ENCODE measurements at regions not wholly inside any gene's neighbourhood (a gene's known extent, or its start where the extent isn't known, plus 50 kb on each side); places are given as distances from the start of the nearest gene placed in this dataset.

DNA sequence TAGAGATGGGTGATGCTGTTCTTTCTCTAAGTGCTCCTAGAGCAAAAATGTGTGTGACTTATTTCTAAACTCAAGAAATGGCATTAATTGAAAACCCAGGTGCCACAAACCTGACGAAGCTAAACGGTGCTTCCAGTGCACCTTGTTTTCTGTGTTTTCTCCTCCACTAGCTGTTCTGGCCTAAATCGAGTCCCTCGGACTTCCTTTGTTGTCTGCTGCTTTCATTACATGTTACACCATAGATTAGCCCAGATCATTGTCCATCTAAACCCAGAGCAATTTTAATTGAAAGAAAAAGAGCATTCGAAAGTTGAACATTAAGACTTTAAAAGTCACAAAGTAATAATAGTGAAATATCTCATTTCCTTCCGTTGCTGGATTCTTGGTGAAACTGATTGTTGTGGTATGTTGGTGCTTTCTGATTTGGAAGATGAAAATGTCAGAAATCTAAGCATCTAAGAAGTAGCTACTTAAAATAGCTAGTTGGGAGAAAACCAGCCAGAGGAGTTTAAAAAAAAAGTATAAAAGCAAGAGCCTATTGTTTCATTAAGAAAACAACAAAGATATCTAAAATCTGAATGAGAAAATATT, 219.6 kb upstream of the G2E3 start:
- Histone ChIP-seq H3K4me1 (ENCODE audit: control insufficient read depth, insufficient read depth, low read length) (no peaks in the 10 kb centered on the region), H3K9me3 (ENCODE audit: control insufficient read depth, insufficient read depth, low read length) (no peaks in the 10 kb centered on the region), H3K27me3 (ENCODE audit: control insufficient read depth, insufficient read depth, low read length) (no peaks in the 10 kb centered on the region), H3K9ac (ENCODE audit: low read depth, low read length) (no peak overlapping the region), H3K27ac (ENCODE audit: low read depth, low read length) (no peak overlapping the region), H3K36me3 (ENCODE audit: control insufficient read depth, insufficient read depth, low read length) (no peaks in the 10 kb centered on the region), H3K4me3 (ENCODE audit: low read depth, low read length) (no peak overlapping the region)

DNA sequence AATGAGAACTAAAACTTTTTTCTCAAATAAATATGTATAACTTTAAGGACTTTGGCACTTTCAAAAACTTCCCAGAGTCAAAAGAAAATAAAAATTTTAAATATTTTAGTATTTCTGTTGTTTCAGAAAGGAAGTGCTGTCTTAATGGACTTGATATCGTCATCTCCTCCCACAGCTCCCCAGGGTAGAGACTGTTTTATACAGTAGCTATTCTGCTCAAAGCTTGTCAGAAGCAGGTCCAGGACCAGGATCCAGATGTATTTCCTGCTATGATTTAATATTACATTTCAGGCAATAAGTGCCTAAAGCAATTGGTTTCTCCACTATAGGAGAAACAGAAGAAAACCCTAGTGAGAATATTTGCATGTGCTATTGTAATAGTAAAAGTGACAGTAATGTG, 218.5 kb upstream of the G2E3 start:
- Histone ChIP-seq H3K9me3 (ENCODE audit: control insufficient read depth, insufficient read depth, low read length) (no peaks in the 10 kb centered on the region), H3K27ac (ENCODE audit: low read depth, low read length) (no peak overlapping the region), H3K27me3 (ENCODE audit: control insufficient read depth, insufficient read depth, low read length) (no peaks in the 10 kb centered on the region), H3K9ac (ENCODE audit: low read depth, low read length) (no peak overlapping the region), H3K4me3 (ENCODE audit: low read depth, low read length) (no peak overlapping the region), H3K36me3 (ENCODE audit: control insufficient read depth, insufficient read depth, low read length) (no peaks in the 10 kb centered on the region), H3K4me1 (ENCODE audit: control insufficient read depth, insufficient read depth, low read length) (no peaks in the 10 kb centered on the region)

DNA sequence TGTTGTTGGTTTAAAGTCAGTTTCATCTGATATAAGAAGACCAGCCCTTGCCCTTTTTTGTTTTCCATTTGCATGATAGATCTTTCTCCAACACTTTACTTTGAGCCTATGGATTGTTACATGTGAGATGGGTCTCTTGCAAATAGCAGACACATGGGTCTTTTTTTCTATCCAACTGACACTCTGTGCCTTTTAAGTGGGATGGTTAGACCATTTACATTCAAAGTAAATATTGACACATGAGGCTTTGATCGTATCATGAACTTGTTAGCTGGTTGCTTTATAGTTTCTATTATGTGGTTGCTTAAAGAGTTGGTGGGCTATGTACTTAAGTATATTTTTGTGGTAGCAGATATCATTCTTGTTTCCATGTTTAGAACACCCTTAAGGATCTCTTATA, 213.4 kb upstream of the G2E3 start:
- Histone ChIP-seq H3K27me3 (ENCODE audit: control insufficient read depth, insufficient read depth, low read length) (no peaks in the 10 kb centered on the region), H3K27ac (ENCODE audit: low read depth, low read length) (no peak overlapping the region), H3K9me3 (ENCODE audit: control insufficient read depth, insufficient read depth, low read length) (no peaks in the 10 kb centered on the region)

DNA sequence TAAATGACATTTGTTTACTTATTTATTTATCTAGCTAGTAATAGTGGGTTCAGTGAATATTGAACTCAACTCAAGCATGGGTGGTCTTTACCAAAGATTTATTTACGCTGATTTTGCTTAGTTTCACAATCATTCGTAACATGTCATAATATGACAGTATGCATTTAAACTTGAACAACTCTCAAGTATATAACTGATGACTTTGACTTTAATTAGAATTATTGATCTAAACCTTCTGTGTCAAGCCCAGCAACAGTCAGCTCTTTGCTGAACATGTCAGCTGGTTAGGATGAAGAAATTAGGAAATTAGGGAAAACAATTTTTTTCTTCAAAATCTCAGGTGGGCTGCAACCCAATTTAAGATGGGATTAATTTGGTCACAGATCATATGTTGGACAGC, 210.5 kb upstream of the G2E3 start:
- Histone ChIP-seq H3K36me3 (ENCODE audit: control insufficient read depth, insufficient read depth, low read length) (no peaks in the 10 kb centered on the region), H3K9ac (ENCODE audit: low read depth, low read length) (no peak overlapping the region), H3K9me3 (ENCODE audit: control insufficient read depth, insufficient read depth, low read length) (no peaks in the 10 kb centered on the region), H3K27me3 (ENCODE audit: control insufficient read depth, insufficient read depth, low read length) (no peaks in the 10 kb centered on the region), H3K27ac (ENCODE audit: low read depth, low read length) (no peak overlapping the region), H3K4me1 (ENCODE audit: control insufficient read depth, insufficient read depth, low read length) (peaks cover 10% of the 10 kb centered on the region), H3K4me3 (ENCODE audit: low read depth, low read length) (no peak overlapping the region)

More for the DNA sequence above, 213.4 kb upstream of the G2E3 start:
- peaks cover 10% of the 10 kb centered on the region for H3K4me1 ChIP-seq (ENCODE audit: control insufficient read depth, insufficient read depth, low read length)
- no peak overlapping the region for H3K4me3 ChIP-seq (ENCODE audit: low read depth, low read length)
- H3K36me3 ChIP-seq (ENCODE audit: control insufficient read depth, insufficient read depth, low read length), result no peaks in the 10 kb centered on the region
- H3K9ac ChIP-seq (ENCODE audit: low read depth, low read length), result no peak overlapping the region

DNA sequence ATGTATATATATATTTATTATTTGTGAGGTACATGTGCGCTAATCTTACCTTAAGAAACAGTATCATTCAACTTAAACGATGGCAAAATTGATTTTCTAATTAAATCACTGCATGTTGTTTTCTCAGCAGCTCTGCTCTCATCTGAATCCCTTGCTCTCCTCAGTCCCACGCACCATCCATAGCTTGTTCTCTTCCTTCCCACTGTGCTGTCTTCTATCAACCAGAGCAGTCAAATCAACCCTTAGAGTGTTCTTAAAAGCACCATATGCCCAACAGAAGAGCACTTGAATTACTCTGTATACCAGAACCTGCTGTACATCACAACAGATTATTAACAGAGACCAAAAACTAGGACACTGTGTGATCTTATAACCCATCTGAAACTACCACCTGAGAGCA, 209.4 kb upstream of the G2E3 start:
- no peaks in the 10 kb centered on the region for H3K27me3 ChIP-seq (ENCODE audit: control insufficient read depth, insufficient read depth, low read length)
- H3K9ac ChIP-seq (ENCODE audit: low read depth, low read length), result no peak overlapping the region
- H3K36me3 ChIP-seq (ENCODE audit: control insufficient read depth, insufficient read depth, low read length), result no peaks in the 10 kb centered on the region
- peaks cover 10% of the 10 kb centered on the region for H3K4me1 ChIP-seq (ENCODE audit: control insufficient read depth, insufficient read depth, low read length)
- H3K9me3 ChIP-seq (ENCODE audit: control insufficient read depth, insufficient read depth, low read length), result no peaks in the 10 kb centered on the region
- H3K27ac ChIP-seq (ENCODE audit: low read depth, low read length), result no peak overlapping the region
- no peak overlapping the region for H3K4me3 ChIP-seq (ENCODE audit: low read depth, low read length)

DNA sequence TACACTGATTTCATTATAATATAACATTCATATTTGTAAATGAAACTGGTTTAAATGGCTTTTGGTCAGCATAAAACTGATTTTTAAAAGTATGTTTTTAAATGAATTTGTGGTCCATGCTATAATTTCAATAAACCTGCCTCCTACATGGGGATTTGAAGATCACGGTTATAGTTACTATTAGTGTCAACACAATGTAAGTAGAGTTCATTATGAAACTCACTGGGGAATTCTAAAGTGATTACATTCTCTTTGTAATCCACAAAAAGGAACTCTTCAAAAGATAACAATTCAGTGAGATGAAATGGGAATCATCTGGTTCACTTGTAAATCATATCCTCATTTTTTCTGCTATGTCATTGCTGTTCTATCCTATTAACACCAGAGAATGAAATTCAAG, 204.5 kb upstream of the G2E3 start:
- Histone ChIP-seq H3K9me3 (ENCODE audit: control insufficient read depth, insufficient read depth, low read length) (no peaks in the 10 kb centered on the region), H3K4me1 (ENCODE audit: control insufficient read depth, insufficient read depth, low read length) (peaks cover 10% of the 10 kb centered on the region), H3K27ac (ENCODE audit: low read depth, low read length) (no peak overlapping the region), H3K4me3 (ENCODE audit: low read depth, low read length) (no peak overlapping the region), H3K36me3 (ENCODE audit: control insufficient read depth, insufficient read depth, low read length) (no peaks in the 10 kb centered on the region), H3K9ac (ENCODE audit: low read depth, low read length) (no peak overlapping the region), H3K27me3 (ENCODE audit: control insufficient read depth, insufficient read depth, low read length) (no peaks in the 10 kb centered on the region)

DNA sequence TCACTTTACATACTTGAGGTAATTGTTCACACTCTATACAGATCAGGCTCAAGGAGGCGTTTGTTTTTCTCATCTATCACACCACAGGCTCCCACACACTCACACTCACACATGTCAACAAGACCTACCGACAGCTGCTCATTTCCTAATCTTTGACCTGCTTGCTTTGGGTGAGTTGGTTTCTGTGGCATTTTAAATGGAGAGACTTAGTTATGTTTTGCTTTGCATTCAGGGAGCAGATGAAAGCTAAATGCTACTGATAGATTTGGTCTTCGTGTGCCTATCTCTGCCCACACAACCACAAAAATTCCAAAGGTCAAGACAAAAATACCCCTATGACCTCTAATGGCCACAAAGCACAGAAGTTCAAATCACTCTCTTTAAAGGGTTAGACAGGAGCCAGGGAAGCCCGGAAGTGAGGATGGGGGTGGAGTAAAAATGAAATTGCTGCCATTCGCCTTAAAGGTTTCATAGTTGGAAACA, 203.5 kb upstream of the G2E3 start:
- Histone ChIP-seq H3K36me3 (ENCODE audit: control insufficient read depth, insufficient read depth, low read length) (no peaks in the 10 kb centered on the region), H3K4me3 (ENCODE audit: low read depth, low read length) (no peak overlapping the region), H3K27ac (ENCODE audit: low read depth, low read length) (no peak overlapping the region), H3K4me1 (ENCODE audit: control insufficient read depth, insufficient read depth, low read length) (peaks cover under 1% of the 10 kb centered on the region), H3K9me3 (ENCODE audit: control insufficient read depth, insufficient read depth, low read length) (no peaks in the 10 kb centered on the region), H3K27me3 (ENCODE audit: control insufficient read depth, insufficient read depth, low read length) (no peaks in the 10 kb centered on the region), H3K9ac (ENCODE audit: low read depth, low read length) (no peak overlapping the region)

DNA sequence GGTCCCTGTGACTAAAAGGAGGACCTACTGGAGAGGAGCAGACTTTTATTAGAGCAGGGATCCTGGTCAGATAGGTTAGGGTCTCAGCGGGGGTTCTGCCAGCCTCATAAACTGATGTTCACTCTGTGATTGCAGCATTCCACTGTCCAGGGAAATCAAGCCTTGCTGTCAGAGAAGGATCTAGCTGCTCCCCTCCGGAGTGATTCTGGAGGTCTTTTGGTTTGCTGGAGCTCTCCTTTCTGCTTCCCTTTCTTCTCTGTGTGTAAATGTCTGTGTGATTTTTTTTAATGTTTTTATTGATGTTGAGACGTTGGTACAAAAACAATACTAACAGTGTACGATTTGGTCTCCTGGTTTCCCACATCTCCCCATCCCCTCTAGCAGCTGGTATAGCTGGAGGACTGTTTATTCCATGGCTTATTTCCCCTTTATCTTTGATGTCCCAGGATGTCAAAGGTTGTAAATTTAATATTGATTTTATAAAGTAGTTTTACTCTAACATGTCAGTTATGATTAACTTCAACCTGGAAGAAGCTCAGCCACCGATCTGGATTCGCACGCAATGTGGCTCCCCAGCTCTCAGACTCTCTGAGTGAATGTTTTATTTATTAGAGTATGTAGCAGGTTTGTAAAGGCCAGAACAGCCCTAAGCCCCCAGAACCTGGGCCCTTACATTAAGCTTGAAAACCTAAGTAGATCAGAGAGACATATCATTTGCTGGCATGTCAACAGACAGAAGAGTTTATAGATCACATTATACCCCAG, 202.3 kb upstream of the G2E3 start:
- Histone ChIP-seq H3K27me3 (ENCODE audit: control insufficient read depth, insufficient read depth, low read length) (no peaks in the 10 kb centered on the region), H3K36me3 (ENCODE audit: control insufficient read depth, insufficient read depth, low read length) (no peaks in the 10 kb centered on the region), H3K27ac (ENCODE audit: low read depth, low read length) (no peak overlapping the region), H3K4me3 (ENCODE audit: low read depth, low read length) (no peak overlapping the region), H3K9ac (ENCODE audit: low read depth, low read length) (no peak overlapping the region), H3K4me1 (ENCODE audit: control insufficient read depth, insufficient read depth, low read length) (no peaks in the 10 kb centered on the region), H3K9me3 (ENCODE audit: control insufficient read depth, insufficient read depth, low read length) (no peaks in the 10 kb centered on the region)

DNA sequence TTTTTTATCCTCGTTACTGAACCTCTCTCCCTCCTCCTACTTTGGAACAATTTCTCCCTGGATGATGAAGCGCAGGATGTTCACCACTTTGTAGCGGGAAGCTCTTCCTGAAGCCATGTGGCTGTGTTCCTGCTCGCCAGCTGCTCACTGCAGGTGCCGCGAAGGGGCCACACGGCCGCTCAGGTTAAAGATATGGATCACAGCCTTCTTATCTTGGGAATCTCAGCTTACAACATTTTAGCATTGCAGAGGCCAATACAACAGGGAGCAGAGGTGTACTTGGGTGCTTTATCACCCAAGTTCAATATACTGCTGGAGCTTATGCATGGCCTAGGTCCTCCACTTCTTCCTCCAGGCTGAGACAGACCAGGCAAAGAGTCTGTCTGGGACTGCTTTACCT, 201.2 kb upstream of the G2E3 start:
- Histone ChIP-seq H3K4me1 (ENCODE audit: control insufficient read depth, insufficient read depth, low read length) (no peaks in the 10 kb centered on the region), H3K9me3 (ENCODE audit: control insufficient read depth, insufficient read depth, low read length) (no peaks in the 10 kb centered on the region), H3K27me3 (ENCODE audit: control insufficient read depth, insufficient read depth, low read length) (no peaks in the 10 kb centered on the region), H3K9ac (ENCODE audit: low read depth, low read length) (no peak overlapping the region), H3K27ac (ENCODE audit: low read depth, low read length) (no peak overlapping the region), H3K36me3 (ENCODE audit: control insufficient read depth, insufficient read depth, low read length) (no peaks in the 10 kb centered on the region), H3K4me3 (ENCODE audit: low read depth, low read length) (no peak overlapping the region)

DNA sequence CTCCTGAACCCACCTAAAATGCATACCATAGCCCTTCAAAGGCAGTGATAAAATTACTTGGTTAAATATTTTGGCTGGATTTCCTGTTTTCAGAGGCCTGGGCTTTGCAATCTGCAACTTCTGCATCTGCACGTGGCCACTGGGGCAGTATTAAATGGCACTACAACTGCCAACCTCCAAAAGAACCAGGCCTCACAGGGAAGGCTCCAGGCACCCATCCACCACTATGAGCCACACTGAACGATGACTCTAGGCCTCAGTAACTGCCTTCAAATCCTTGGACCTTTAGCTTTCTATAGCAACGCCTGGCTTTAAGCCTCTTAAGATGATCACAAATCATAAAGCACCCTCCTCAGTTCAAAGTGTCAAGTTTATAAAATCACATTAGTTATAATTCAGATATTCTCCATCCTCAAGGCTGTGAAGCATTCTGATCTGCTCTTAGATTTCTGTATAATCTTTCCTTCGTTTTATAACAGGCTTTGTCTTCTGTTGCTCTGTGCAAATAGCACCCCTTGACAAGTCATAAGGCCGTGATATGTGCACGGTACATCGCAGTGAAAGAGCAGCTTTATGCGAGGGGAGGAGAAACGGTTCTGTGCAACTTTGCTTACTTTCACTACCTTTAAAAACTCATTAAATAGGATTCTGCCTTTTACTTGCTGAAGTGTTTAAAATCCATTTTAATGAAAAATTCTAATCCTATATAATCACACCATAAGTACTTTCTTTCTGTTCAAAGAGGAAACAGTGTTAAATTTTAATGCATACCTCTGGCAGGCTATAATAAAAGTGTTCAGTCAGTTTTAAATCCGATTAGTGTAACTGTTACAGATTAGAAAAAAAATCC, 196.4 kb upstream of the G2E3 start:
- no peaks in the 10 kb centered on the region for H3K27me3 ChIP-seq (ENCODE audit: control insufficient read depth, insufficient read depth, low read length)
- H3K27ac ChIP-seq (ENCODE audit: low read depth, low read length), result no peak overlapping the region
- no peak overlapping the region for H3K9ac ChIP-seq (ENCODE audit: low read depth, low read length)
- H3K9me3 ChIP-seq (ENCODE audit: control insufficient read depth, insufficient read depth, low read length), result no peaks in the 10 kb centered on the region
- no peaks in the 10 kb centered on the region for H3K4me1 ChIP-seq (ENCODE audit: control insufficient read depth, insufficient read depth, low read length)
- no peaks in the 10 kb centered on the region for H3K36me3 ChIP-seq (ENCODE audit: control insufficient read depth, insufficient read depth, low read length)
- H3K4me3 ChIP-seq (ENCODE audit: low read depth, low read length), result no peak overlapping the region
